NT2/D1 (cell line): ENCODE measurements at regions not wholly inside any gene's neighbourhood (a gene's known extent, or its start where the extent isn't known, plus 50 kb on each side); places are given as distances from the start of the nearest gene placed in this dataset.

Source experiments
- SUZ12 ChIP-seq: IDR thresholded peaks from 2 replicates; pipeline ENCODE4 v1.6.1; 2011; ENCODE audit not compliant: insufficient read length, insufficient read depth; ENCODE audit errors: extremely low read depth
- YY1 ChIP-seq: IDR thresholded peaks from 2 replicates; pipeline ENCODE4 v1.6.1; 2011; ENCODE audit not compliant: insufficient read length, insufficient read depth
- ZNF274 ChIP-seq: IDR thresholded peaks from 2 replicates; pipeline ENCODE4 v1.6.1; 2011; ENCODE audit warnings: mild to moderate bottlenecking, low read depth, low read length

DNA sequence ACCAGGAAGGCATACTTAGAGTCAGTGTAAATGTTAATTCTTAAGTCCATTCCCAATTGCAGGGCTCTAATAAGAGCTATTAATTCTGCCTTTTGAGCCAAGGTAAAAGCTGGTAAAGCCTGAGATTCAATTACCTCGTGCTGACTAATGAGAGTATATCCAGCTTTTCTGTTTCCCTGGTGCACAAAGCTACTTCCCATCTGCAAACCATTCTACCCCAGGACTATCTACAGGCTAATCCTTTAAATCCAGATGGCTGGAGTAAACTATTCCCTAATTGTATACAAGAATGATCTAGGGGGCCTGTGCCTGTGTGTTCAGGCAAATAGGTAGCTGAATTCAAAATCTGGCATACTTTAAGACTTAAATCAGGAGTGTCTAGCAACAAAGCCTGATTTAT, 365.0 kb downstream of the GPM6A start:
- TF ChIP-seq SUZ12 (no peak), ZNF274 (no peak), YY1 (no peak)
